ENCODE measurements at regions not wholly inside any gene's neighbourhood (a gene's known extent, or its start where the extent isn't known, plus 50 kb on each side); places are given as distances from the start of the nearest gene placed in this dataset.
"Not testable (repeated sequence)": the region's sequence is repeated elsewhere in the genome, so short reads cannot be mapped to it uniquely, and the experiment has no call there.

- no peak for DNase-seq
Observed at GRCh38 chr3:44146073-44146472, 95.6 kb upstream of the TOPAZ1 start.

DNA sequence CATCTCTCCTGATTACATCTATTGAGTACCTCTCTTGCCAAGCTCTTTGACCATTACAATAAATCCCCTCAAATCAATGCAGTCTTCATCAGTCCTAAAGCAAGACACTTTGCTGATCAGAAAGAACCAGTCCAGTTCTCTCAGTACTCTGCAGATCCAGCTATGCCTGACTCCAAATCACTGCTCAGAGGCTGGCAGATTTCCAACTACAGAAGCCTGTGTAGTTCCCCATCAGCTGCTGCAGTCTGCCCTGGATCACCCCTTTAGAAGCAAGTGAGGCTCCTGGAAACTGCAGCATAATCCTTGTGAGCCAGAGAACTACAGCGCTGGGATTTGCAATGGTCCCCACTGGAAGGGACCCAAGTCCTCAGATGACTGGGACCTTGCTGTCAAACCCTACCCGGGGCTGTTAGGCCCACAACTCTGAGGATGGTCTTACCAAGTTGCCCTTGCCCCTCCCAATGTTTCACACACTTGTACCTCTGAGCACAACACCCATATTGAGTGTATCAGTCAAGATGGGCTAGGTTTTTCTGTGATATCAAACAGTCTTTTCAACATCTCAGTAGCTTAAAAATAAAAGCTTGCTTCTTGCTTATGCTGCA, 81.9 kb upstream of the TOPAZ1 start:
- DNase-seq = peak in 1 of 3 donors; percentile 16

DNA sequence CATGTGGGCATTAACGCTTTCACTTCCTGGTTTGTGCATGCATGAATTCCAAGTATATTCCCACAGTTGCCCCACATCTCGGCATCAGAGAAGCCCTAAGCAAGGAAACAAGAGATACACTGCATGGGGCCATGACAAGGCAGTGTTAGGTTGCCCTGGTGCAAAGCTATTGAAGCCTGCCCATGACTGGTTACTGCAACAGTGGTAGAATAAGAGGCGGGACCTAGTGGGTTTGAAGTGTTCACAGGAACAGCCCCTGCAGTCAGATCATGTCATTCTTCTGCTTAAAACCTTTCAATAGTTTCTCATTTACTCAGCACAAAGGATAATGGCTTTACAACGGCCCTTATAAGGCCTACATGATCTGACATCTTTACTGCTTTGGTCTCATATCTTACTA, 80.9 kb upstream of the TOPAZ1 start:
- no peak for DNase-seq

DNA sequence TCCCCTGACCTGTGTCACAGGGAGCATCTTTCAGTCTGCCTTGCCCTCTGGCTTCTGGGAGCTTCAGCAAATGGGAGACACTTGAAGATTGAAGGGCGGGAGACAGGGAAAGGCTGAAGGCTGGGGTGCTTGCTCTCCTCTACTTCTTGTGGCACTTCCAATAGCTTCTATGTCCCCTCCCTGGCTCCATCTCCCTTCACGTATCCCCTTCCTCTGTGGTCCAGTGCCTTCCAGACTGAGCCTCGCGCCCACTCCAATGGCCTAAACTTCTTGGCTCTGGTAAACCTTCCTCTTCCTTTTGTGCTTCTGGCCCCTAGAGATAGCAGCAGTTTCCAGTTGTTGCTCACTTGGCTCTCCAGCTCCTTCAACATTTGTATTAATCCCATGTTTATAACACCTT, 69.8 kb upstream of the TOPAZ1 start:
- DNase-seq = no peak

- DNase-seq = not testable (repeated sequence)
Observed at GRCh38 chr3:44172701-44173100, 69.0 kb upstream of the TOPAZ1 start.

- DNase-seq = no peak
Observed at GRCh38 chr3:44173263-44173662, 68.4 kb upstream of the TOPAZ1 start.

DNA sequence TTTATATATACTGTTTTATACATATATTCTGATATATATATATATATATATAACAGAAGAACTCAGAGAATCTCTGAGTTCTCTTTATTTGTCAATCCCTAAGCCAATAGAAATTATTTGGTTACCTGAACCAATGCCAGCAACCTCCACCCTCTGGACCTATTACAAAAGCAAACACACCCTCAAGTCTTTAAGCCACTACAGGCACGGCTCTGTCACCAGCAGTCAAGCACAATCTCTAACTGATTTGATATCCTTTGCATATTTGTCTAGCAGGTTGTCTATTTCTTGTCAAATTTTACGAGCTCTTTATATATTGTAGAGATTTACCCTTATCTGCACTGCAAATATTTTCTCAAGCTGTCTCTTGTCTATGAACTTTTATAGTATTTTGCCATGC, 66.6 kb upstream of the TOPAZ1 start:
- DNase-seq = no peak

DNA sequence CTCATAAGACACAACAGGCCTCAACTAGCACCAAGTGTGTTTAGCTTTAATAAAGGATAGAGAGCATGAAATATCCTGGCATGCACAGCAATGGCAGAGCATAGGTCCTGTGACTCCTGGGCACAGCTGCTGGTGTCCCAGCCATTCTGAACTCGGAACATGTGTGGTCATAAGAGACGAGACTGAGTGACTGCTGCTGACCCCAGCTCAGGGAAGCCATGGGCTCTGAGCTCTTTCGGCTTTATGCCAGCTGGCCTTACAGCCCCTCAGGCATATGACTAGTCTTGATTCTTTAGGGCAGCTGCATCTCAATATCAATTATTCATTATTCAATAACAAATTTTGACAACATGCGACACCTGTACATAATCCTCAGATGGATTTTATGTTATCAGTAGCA, 62.4 kb upstream of the TOPAZ1 start:
- DNase-seq = no peak

DNA sequence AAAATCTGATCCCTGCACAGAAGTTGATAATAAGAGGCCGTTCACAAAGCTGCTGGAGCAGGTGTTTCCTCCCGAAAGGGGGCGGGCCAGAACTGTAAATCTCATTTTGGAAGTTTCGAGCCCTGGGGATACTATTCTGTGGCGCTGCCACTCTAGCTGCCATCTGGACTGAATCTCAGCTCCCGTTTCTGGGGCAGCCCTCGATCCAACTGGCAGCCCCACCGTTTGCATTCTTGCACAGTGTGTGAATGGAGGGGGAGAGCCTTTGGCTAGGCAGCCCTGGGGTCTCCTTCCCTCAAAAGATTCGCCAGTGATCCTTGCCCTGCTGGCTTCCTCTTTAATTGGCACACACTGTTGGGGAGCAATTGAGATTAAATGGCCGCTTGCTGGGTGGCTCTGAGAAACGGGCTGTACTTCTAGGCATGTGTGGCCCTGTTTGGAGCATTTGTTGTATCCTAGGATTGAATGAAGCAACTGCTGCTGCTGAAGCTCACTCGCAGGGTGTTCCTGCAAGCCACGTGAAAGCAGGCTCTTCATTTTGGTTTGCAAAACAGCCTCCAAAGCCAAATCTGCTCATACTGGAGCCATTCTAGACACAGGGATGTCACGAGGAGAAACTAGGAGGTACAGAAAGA, 57.2 kb upstream of the TOPAZ1 start:
- DNase-seq = no peak

DNA sequence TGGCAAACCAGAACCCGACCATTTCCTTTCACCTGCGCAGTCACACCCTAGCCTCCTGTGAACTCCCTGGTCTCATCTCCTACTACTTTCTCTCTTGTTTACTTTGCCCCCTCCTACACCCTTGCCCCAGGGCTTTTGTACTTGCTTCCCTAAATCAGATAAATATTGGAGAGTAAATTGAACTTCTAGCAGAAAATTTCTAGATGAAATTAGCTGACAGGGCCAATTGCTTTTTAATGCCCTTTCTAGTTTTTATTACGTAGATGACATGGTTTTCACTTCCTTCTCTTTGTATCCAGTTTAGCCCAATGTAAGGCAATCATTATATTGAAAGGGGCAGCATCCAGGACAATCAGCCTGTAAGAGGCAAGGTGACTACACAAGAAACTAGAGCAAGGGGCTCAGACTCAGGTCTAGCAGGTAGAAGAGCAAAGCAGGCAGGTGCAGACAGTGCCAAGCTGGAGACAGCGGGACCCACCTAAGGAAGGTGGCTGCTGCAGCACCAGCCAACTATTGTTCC, 56.2 kb upstream of the TOPAZ1 start:
- DNase-seq = no peak

DNA sequence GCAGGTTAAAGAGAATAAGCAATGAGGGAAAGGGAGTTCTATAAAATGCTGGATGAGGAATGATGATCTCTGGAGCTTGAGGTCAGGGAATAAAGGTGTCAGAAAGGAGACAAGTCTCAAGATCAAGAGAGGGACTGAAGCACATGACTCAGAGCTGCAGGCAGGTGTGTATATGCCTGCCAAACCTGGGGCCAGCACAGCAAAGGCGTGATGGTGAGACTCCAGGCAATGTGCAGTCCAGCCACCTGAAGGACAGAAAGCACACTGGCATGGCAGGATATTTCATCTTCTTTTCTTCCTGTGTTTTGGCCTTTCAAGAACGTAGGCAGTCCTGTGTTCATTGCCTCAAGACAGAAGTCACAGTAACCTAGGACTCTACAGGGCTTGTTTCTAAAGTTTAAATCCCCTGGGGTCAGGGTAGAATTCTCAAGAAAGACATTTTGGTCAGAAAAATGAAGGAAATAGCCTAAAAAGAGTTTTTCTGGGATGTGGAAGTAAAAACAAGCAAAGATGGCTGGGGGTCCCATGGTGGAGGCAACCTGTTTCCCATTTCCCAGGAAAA, 55.5 kb upstream of the TOPAZ1 start:
- DNase-seq = no peak

- no peak for DNase-seq
Observed at GRCh38 chr3:44186712-44187111, 55.0 kb upstream of the TOPAZ1 start.
